Endothelial cell of umbilical vein (primary cell): ENCODE measurements at regions not wholly inside any gene's neighbourhood (a gene's known extent, or its start where the extent isn't known, plus 50 kb on each side); places are given as distances from the start of the nearest gene placed in this dataset.

Source experiments
- GATA2 ChIP-seq: IDR thresholded peaks from 2 replicates; pipeline ENCODE4 v1.7.0; 2011; ENCODE audit warnings: low read depth, mild to moderate bottlenecking, moderate library complexity, mixed read lengths, low read length; ENCODE audit not compliant: insufficient read length, insufficient read depth
- JUN ChIP-seq: IDR thresholded peaks from 2 replicates; pipeline ENCODE4 v1.6.1; 2011; ENCODE audit warnings: borderline replicate concordance, low read depth; ENCODE audit not compliant: insufficient read length, insufficient read depth
- POLR2A ChIP-seq: IDR thresholded peaks from 2 replicates; pipeline ENCODE4 v1.6.1; 2012; ENCODE audit warnings: low read depth, mild to moderate bottlenecking, control low read depth, low read length
- TF ChIP-seq, protein P1 (sequence below), 2 donors: IDR thresholded peaks; 1 replicate in 1 of 2; 2 replicates in 1 of 2; pipeline ENCODE4 v1.5.1; 2011; ENCODE audit warnings: low read length in 2 of 2, mild to moderate bottlenecking in 2 of 2, moderate library complexity in 2 of 2, control low read depth in 1 of 2, inconsistent platforms in 1 of 2, low read depth in 1 of 2; ENCODE audit not compliant: insufficient read depth in 1 of 2; ENCODE audit errors: extremely low read depth in 1 of 2

DNA sequence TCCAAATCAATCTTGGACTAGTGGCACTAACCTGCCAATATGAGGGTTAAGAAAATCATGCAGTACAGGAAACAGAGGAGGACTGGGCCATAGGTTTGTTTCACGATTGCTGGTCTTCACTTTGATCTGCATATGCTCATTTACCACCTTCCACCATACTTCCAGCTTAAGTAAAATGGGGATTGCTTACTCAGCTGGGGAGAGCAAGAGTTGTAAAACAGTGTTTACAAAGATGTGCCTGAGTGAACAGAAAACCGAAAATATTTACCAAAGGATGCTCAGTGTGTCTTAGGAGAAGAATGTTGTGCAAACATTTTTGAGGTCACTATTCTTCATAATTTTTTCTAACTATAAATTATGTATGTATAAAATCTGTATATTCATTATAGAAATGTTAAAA, 65.1 kb upstream of the DNAH5 start:
- TF ChIP-seq, protein P1, sequence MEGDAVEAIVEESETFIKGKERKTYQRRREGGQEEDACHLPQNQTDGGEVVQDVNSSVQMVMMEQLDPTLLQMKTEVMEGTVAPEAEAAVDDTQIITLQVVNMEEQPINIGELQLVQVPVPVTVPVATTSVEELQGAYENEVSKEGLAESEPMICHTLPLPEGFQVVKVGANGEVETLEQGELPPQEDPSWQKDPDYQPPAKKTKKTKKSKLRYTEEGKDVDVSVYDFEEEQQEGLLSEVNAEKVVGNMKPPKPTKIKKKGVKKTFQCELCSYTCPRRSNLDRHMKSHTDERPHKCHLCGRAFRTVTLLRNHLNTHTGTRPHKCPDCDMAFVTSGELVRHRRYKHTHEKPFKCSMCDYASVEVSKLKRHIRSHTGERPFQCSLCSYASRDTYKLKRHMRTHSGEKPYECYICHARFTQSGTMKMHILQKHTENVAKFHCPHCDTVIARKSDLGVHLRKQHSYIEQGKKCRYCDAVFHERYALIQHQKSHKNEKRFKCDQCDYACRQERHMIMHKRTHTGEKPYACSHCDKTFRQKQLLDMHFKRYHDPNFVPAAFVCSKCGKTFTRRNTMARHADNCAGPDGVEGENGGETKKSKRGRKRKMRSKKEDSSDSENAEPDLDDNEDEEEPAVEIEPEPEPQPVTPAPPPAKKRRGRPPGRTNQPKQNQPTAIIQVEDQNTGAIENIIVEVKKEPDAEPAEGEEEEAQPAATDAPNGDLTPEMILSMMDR (IDR thresholded peaks at IDR 0.05; ENCODE audit: extremely low read depth in 1 of 2, insufficient read depth in 1 of 2, low read depth in 1 of 2, low read length in 2 of 2): no peak
- TF ChIP-seq POLR2A (no peak), GATA2 (no peak), JUN (no peak)
